ENCODE measurements at regions not wholly inside any gene's neighbourhood (a gene's known extent, or its start where the extent isn't known, plus 50 kb on each side); places are given as distances from the start of the nearest gene placed in this dataset.

- no peak for TF ChIP-seq POLR2A (IDR thresholded peaks at IDR 0.05; ENCODE audit: low read length)
- TF ChIP-seq GATA1 (IDR thresholded peaks at IDR 0.05; ENCODE audit: low read depth, low read length), result no peak
These were observed 91.6 kb upstream of the BMP2K start for GRCh38 chr4:78684325-78685079.
